Nephron (organoid): ENCODE measurements at regions not wholly inside any gene's neighbourhood (a gene's known extent, or its start where the extent isn't known, plus 50 kb on each side); places are given as distances from the start of the nearest gene placed in this dataset.
A peak's percentile ranks its signal among the peaks of the same experiment; 100 is the strongest.

Experiments
- H3K27ac Mint-ChIP-seq, 3 experiments: 2 replicates each; pipeline ENCODE4 v1.8.0; 2020; ENCODE audit warnings: mixed read lengths in 3 of 3, mild to moderate bottlenecking in 2 of 3, moderate library complexity in 1 of 3
- H3K27me3 Mint-ChIP-seq: 2 replicates; pipeline ENCODE4 v1.8.0; 2021; ENCODE audit warnings: low read depth, mild to moderate bottlenecking, moderate library complexity, mixed read lengths
- H3K36me3 Mint-ChIP-seq: 2 replicates; pipeline ENCODE4 v1.8.0; 2020; ENCODE audit warnings: low read depth, mixed read lengths
- H3K4me1 Mint-ChIP-seq: 2 replicates; pipeline ENCODE4 v1.8.0; 2020; ENCODE audit warnings: mixed read lengths
- H3K4me3 Mint-ChIP-seq, 3 experiments: 2 replicates each; pipeline ENCODE4 v1.8.0; 2020; ENCODE audit warnings: mild to moderate bottlenecking in 3 of 3, mixed read lengths in 3 of 3, moderate library complexity in 2 of 3
- H3K9me3 Mint-ChIP-seq: 2 replicates; pipeline ENCODE4 v1.8.0; 2020; ENCODE audit warnings: mixed read lengths
- TF ChIP-seq, protein P1 (sequence below), 3 experiments: fragments of 200-600 bp; sonication (generic); IDR thresholded peaks; one replicate each; pipeline ENCODE4 v1.5.0; 2021; ENCODE audit warnings: antibody characterized with exemption in 3 of 3; ENCODE audit not compliant: unreplicated experiment in 3 of 3

DNA sequence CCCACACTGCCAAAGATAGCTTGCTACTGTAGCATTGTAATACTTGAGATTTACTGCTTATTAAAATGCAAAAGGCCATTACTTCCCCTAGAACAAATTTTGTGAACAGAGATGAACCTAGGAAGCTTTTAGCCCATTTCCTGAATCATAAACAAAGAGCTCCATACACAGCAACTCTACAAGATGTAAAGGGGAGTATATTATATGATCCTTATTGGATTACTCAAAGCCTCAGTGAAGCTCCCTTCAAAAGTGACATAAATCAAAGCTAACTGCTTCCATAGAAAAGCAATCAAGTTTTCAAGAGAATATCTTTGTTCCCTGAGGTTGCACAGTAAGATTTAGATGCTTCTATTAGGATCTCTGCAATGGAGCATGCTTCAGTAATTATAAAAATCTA, 629.8 kb downstream of the EFNA5 start:
- H3K9me3 Mint-ChIP-seq, result peaks cover 6% of the 10 kb centered on the region
- no peaks in the 10 kb centered on the region for H3K36me3 Mint-ChIP-seq
- H3K4me1 Mint-ChIP-seq, result no peaks in the 10 kb centered on the region

DNA sequence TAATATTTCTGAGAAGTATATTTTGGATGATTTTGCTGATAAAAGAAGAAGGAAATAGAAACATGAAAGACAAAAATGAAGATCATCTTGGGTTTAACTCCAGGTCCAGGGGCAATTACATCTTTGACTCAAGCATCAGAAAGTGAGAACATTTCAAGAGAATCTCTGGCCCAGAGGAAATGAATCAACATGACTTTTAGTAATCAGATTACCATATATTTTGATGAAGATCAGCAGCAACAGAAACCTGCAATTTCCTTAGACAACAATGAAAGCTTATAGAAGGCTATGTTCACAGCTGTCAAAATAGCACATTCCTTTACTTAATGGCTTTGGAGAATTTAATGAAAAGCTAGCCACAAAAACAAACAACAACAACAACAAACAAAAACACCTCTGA, 638.1 kb downstream of the EFNA5 start:
- Mint-ChIP-seq H3K27ac (peak overlapping the region in 1 of 3 experiments; percentile 56), H3K9me3 (peaks cover 10% of the 10 kb centered on the region), H3K4me3 (no peak overlapping the region), H3K36me3 (no peaks in the 10 kb centered on the region), H3K27me3 (no peaks in the 10 kb centered on the region), H3K4me1 (no peaks in the 10 kb centered on the region)
- TF ChIP-seq, protein P1, sequence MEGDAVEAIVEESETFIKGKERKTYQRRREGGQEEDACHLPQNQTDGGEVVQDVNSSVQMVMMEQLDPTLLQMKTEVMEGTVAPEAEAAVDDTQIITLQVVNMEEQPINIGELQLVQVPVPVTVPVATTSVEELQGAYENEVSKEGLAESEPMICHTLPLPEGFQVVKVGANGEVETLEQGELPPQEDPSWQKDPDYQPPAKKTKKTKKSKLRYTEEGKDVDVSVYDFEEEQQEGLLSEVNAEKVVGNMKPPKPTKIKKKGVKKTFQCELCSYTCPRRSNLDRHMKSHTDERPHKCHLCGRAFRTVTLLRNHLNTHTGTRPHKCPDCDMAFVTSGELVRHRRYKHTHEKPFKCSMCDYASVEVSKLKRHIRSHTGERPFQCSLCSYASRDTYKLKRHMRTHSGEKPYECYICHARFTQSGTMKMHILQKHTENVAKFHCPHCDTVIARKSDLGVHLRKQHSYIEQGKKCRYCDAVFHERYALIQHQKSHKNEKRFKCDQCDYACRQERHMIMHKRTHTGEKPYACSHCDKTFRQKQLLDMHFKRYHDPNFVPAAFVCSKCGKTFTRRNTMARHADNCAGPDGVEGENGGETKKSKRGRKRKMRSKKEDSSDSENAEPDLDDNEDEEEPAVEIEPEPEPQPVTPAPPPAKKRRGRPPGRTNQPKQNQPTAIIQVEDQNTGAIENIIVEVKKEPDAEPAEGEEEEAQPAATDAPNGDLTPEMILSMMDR (IDR thresholded peaks at IDR 0.05; ENCODE audit: unreplicated experiment in 3 of 3), result no peak

More for the DNA sequence above, 629.8 kb downstream of the EFNA5 start:
- Mint-ChIP-seq H3K27ac (peak overlapping the region in 1 of 3 experiments; percentile 38), H3K4me3 (no peak overlapping the region), H3K27me3 (no peaks in the 10 kb centered on the region)
- TF ChIP-seq, protein P1 (IDR thresholded peaks at IDR 0.05; ENCODE audit: unreplicated experiment in 3 of 3), result no peak

DNA sequence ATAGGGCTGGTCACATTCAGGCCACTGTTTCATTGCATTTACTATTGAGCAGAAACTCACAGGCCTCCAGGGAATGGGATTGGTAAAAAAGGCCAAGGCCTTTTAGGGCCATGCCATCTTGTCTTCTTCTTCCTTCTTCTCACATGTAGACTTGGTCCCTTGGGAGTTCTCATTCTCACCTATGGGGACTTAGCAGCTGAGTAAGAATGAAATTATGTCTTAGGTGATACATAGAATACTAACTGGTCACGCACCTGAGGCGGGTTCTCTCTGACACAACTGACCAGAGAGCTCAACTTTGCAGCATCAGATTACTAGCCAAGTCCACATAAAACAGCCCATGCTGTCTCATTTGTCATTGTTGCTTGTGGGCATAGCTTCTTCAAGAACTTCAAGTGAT, 641.8 kb downstream of the EFNA5 start:
- Mint-ChIP-seq H3K4me1 (no peaks in the 10 kb centered on the region), H3K36me3 (no peaks in the 10 kb centered on the region), H3K27me3 (no peaks in the 10 kb centered on the region)

DNA sequence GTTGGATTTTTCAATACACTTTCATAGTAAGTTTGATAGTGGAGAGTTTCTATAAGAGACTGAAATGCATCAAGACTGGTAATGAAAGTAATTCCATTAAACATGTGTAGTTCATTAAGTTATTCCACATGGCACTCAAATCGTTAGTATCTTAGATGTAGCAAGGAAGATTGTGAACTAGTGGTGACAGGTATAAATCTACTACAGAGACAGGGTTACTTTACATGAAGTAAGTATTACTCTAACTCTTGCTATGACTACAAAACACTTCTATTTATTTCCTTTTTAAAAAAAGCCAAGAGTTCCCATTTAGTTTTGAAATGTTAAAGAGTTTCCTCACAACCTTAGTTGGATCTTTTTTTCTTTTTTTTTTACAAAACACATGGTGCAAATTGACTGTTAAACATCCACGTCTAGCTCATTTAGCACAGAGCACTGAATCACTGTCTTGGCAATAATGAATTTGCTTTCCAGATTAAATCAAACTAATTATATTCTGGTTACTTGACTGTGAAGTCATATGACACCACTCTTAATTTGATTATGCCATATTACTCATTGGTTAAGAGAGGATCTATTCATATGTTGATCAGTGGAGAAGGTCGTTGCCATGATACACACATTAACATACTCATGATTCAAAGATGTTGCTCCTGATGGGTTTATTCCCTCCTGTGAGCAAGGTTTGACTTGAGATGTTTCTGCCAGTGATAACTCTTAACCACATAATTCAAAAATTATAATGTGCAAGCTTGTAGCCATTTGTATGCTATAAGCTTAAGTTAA, 644.8 kb downstream of the EFNA5 start:
- H3K4me1 Mint-ChIP-seq, result no peaks in the 10 kb centered on the region
- peaks cover 4% of the 10 kb centered on the region for H3K9me3 Mint-ChIP-seq
- H3K27me3 Mint-ChIP-seq, result no peaks in the 10 kb centered on the region
- TF ChIP-seq, protein P1 (IDR thresholded peaks at IDR 0.05; ENCODE audit: unreplicated experiment in 3 of 3), result no peak
- H3K4me3 Mint-ChIP-seq, result no peak overlapping the region
- H3K27ac Mint-ChIP-seq, result no peak overlapping the region
- no peaks in the 10 kb centered on the region for H3K36me3 Mint-ChIP-seq

More for the DNA sequence above, 641.8 kb downstream of the EFNA5 start:
- Mint-ChIP-seq H3K27ac (no peak overlapping the region), H3K9me3 (peaks cover 4% of the 10 kb centered on the region), H3K4me3 (no peak overlapping the region)
- TF ChIP-seq, protein P1 (IDR thresholded peaks at IDR 0.05; ENCODE audit: unreplicated experiment in 3 of 3), result no peak

DNA sequence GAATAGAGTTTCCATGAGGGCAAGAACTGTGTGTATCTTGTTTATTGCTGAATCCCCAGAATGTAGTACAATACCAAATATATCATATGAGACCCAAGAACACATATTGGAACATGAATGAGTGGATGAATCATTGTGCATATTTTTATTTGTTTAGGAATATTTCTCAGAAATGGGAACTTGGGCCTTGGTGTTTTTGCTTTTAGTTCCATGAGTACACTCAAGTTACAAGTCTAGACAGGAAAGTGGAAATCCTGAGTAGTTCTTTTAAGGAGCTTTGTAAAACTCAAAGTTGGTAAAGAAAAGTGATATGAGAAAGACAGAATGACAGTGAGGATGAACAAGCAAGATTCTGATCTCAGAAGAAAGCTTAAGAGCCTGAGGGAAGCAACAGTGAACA, 647.0 kb downstream of the EFNA5 start:
- Mint-ChIP-seq H3K9me3 (peaks cover under 1% of the 10 kb centered on the region), H3K27ac (no peak overlapping the region), H3K27me3 (no peaks in the 10 kb centered on the region), H3K4me3 (no peak overlapping the region), H3K4me1 (no peaks in the 10 kb centered on the region), H3K36me3 (no peaks in the 10 kb centered on the region)
- TF ChIP-seq, protein P1 (IDR thresholded peaks at IDR 0.05; ENCODE audit: unreplicated experiment in 3 of 3), result no peak

DNA sequence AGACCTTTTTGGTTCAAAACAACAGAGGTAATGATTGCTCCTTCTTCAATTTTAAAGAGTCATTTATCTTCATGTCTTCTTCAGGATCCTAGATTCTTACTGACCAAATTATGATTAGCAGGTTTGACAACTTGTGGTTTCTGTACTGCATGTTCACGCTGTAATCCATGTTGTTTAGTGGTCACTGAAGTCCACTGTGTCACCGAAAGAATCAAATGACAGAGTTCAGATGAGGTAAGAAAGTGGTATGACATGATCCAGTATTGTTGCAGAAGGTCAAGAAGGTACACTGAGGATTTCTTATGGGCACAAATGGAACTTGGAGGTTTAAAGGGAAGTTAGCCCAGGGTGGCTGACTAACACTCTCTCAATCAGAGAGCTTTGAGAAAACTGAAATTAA, 649.2 kb downstream of the EFNA5 start:
- no peaks in the 10 kb centered on the region for H3K9me3 Mint-ChIP-seq
- no peaks in the 10 kb centered on the region for H3K27me3 Mint-ChIP-seq
- no peak overlapping the region for H3K27ac Mint-ChIP-seq
- H3K4me3 Mint-ChIP-seq, result no peak overlapping the region
- no peaks in the 10 kb centered on the region for H3K4me1 Mint-ChIP-seq
- TF ChIP-seq, protein P1 (IDR thresholded peaks at IDR 0.05; ENCODE audit: unreplicated experiment in 3 of 3), result no peak
- H3K36me3 Mint-ChIP-seq, result no peaks in the 10 kb centered on the region
